ENCODE measurements at regions not wholly inside any gene's neighbourhood (a gene's known extent, or its start where the extent isn't known, plus 50 kb on each side); places are given as distances from the start of the nearest gene placed in this dataset.

GRCh38 chr5:74576941-74577456 is 63.5 kb downstream of the ENC1 start:
- DNase-seq = no peak

- no peak for DNase-seq
Measured at GRCh38 chr5:74575741-74576538, 64.6 kb downstream of the ENC1 start.

GRCh38 chr5:74570250-74570649 is 70.3 kb downstream of the ENC1 start:
- DNase-seq = no peak

DNA sequence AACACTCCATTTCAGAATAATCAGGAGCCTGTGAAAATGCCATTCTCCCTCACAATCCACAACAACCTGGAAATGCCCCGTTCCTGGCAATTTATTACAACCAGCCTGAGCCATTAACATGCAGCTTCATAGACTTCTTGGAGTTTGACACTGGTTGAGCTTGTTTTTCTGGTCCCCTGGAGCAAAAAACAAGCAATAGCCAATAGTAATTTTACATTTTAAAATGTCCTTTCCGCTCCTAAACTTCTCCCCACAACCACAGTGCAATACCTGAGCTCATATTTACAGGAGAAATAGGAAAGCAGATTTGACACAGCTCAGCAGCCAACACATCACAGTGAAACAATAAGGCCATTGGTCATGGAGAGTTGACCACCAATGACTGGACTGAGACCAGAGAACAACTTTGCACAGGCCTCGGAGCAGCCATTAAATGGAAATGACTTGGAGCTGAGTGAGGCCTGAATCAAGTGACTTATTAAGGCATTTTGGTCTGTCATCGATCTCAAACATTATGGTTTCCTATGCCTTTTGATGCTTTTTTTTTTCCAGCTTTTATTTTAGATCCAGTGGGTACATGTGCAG is 73.0 kb downstream of the ENC1 start:
- peak; percentile 68 for DNase-seq

- DNase-seq = no peak
Measured at GRCh38 chr5:74562122-74562521, 78.4 kb downstream of the ENC1 start.

GRCh38 chr5:74560245-74560644 is 80.3 kb downstream of the ENC1 start:
- DNase-seq = no peak

GRCh38 chr5:74556631-74557595 is 83.6 kb downstream of the ENC1 start:
- DNase-seq = no peak

GRCh38 chr5:74556006-74556405 is 84.5 kb downstream of the ENC1 start:
- DNase-seq = no peak

DNA sequence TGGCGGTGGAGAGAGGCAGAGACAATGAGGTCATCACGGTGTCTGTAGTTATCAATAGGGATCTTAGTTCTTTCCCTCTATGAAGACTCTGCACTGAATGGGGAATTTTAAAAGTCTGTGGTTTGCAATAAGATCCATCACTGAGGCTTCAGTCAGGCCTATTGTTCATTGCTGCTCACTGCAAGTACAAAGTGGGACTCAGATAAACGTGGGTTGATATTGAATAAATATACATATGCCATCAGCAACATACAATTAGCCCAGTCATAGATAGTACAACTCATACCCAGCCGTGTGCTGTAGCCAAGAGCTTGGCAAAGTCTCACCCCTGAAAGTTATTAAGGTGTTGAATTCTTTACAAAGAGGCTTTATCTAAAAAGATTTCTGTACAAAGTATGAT is 88.4 kb downstream of the ENC1 start:
- DNase-seq = no peak

DNA sequence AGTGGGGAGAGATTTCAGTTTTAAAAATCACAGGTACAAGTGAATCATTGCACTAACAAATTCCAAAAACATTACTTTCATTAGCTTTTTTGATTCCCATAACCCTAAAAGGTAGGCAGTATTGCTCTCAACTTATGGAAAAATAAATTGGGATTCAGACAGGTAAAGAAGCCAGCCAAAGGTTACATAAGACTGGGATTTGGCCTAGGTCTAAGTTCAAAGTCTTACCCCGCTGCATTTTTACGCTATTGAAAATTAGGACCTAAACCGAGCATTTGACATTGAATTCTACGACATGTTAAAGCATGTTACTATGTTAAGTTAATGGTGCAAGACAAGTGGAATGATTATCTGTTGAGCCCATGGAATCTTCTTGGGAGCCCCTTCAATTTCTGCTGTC is 89.6 kb downstream of the ENC1 start:
- no peak for DNase-seq

DNA sequence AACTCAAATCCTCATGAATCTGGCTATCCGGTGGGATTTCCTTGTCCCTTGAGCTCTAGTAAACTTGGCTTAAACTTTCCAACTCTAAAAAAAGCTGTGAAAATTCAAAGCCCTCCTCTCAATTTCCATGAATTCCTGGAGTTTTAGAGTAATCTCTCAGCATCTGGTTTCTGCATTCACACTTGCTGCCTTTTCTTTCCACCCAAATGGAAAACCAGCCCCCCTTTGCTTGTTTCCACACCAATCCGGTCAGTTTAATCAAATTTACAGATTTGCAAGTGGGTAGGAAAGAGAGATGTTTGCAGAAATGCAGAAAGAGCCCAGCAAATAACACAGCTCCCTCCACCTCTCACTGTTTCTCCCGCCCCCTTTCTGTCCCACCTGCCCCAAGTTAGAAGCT is 91.1 kb downstream of the ENC1 start:
- no peak for DNase-seq

GRCh38 chr5:74546796-74547195 is 93.7 kb downstream of the ENC1 start:
- no peak for DNase-seq

DNA sequence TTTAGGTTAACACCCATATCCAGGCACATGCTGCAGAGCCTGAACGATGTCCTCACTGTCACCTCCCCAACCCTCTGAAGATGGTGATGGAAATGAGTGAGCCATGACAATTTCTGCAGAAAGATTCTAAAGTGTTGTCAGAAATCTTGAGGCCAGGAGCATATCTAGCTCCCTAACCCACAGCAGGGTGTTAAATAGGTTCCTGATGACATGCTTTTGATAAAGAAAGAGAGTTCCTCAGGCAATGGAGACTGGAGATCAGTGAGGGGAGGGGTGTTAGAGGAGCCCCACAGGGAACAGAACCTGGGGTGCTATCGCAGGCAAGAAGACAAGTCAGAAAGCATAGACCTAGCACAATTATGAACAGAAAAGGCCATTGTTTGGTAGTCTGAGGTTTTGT is 95.7 kb downstream of the ENC1 start:
- no peak for DNase-seq

DNA sequence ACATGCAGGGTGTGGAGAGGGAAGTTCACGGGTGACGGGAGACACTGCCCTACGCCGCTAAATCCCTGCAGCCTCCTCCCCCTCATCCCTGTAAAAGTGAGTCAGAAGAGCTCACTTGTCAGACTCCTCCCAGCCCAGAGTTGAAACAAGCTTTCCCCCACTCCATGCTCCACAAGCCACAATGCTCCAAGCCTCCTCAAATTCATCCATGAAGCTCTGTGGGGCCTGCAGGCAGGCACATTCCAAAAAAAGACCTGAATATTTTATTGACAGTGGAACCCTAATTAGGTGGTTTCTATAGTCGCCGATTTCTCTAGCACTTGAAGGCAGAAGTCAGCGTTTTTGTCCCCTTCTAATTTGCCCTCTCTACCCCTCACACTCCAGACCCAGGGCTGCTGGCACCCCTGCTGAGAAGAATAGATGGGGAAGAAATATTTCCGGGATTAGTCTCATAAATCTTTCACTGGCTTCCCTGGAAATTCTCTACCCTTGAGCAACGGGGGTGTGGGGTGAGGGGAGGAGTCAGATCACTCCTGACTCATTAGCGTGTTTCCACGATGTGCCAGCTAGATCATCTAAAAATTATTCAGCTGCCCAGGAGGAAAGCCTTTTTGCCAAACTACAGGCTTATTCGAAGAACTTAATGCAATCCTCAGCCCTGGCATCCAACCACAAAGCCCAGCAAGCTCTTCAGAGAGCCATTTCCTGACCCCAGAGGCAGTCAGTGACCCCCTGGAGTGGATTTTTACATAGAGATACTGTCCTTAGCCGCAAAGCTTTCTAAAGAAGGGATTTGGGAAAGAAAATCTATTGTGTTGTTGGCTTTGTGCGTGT is 97.1 kb downstream of the ENC1 start:
- peak; percentile 42 for DNase-seq

DNA sequence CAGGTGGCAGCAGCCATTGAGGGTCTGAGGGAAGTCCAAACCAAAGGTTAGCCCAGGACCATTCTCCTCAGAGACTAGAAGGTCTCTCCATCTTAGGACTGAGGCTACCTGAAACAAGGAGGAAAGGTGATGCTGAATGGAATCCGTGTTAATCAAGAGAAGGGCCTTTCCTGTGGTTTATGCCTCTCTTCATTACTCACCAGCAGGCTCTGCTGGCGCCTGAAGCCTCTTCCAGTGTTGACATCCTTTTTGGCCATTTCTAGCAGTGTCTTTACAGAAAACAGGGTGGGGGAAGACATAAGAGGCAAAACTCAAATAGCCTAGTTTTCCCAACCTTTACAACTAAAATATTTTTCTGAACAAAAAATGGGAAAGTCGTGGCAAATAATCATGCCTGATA is 98.0 kb downstream of the ENC1 start:
- DNase-seq = no peak

DNA sequence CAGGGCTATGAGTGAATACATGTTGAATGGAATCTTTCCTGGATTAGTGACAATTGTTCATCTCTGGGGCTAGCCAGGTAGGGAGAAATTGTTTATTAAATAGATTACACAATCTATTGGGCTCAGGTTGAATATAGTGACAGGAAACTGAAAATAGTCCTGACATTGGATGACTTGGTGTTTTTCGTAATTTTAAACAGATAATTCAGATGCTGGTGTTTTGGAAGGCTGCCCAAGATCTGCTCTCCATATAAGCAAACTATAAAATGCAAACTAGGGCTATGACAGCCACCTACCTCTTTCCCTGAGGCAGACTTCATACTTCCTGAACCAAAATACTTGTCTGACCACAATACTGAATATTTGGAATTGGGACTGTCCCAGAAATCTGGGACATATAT is 99.1 kb downstream of the ENC1 start:
- no peak for DNase-seq

DNA sequence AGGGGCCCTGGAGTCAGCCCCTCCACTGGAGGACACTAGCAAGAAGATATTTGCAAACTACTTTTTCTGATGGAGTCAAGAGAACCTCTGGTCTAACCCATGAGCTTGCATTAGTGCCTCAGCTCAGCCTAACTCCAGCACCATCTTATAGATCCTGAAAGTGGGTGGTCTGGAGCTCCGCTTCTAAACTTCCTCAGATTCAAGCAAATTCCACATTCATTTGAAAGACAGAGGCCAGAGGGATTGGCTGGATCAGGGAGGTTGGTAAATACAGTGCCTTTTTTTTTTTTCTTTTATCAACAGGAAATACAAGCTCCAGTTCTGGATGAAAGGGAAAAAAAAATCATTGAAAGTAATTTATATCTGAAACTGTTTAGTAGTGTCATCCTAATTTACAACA is 99.9 kb downstream of the ENC1 start:
- no peak for DNase-seq

DNA sequence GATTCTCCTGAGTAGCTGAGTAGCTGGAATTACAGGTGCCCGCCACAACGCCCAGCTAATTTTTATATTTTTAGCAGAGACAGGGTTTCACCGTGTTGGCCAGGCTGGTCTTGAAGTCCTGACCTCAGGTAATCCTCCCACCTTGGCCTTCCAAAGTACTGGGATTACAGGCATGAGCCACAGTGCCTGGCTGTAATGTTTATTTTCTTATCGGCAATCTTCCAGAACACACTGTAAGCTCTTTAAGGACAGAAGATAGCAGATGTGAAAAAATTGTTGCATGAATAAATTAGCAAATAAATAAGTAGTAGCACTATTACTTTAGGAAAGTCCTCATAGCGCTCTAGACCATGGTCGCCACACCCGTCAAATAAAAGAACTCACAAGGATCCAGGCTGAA is 100.5 kb downstream of the ENC1 start:
- no peak for DNase-seq

DNA sequence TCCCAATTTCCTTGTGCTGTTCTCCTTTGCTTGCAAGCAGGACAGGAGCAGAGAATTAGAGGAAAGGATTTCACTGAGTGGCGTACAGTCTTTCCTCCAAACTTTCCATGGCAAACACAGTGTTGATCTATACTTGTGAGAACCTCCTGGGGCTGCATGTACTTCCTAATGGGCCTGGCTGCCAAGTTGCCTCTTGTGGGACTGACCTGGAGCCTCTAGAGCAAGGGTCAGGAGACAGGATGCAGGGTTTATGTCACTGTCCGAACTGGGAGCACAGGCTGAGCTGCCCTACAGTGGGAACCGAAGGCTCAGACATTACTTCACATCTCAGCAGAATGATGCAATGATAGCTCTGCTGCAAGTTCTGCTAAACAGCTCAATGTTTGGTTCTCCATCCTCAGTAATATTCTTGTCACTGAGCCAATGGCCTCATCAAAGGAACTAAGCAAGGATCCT is 102.3 kb downstream of the ENC1 start:
- no peak for DNase-seq

DNA sequence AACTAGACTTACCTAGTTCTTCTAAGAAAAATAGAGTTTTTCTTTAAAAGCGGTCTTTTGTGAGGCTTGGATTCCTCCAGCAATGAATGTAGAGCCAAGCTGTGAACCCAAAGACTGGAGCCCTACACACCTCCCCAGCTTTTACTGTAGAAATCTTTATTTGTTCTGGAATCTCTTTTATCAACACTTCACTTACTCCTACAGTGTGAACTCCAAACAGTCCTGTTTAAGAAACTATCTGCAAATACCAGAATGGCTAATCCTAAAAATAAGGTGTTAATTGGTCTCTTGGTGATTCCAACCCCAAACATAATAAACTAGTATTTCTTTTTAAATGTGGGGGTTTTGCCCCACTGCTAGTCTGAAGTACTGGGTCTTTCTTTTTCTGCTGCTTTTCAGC is 103.9 kb downstream of the ENC1 start:
- no peak for DNase-seq

GRCh38 chr5:74535926-74536325 is 104.6 kb downstream of the ENC1 start:
- no peak for DNase-seq

Data from left kidney (tissue), 1 donor.